A549 (cell line): ENCODE measurements at regions not wholly inside any gene's neighbourhood (a gene's known extent, or its start where the extent isn't known, plus 50 kb on each side); places are given as distances from the start of the nearest gene placed in this dataset.

Experiments
- CEBPB ChIP-seq, 2 experiments: fragments of >200 bp in 1 of 2; sonication (Bioruptor Twin) in 1 of 2; formaldehyde crosslinking in 1 of 2; IDR thresholded peaks; 2 replicates each; pipeline ENCODE4 v1.6.1; 2012 to 2016
- EP300 ChIP-seq, 2 experiments: fragments of >200 bp; sonication (Bioruptor Twin); formaldehyde crosslinking; IDR thresholded peaks; 2 replicates in 1 of 2; 3 replicates in 1 of 2; pipeline ENCODE4 v1.6.1; 2016 to 2017
- HOXB5 ChIP-seq: fragments of 250-450 bp; sonication (Bioruptor Pico); IDR thresholded peaks from 2 replicates; pipeline ENCODE4 v1.5.0; 2020; ENCODE audit warnings: mild to moderate bottlenecking, moderate library complexity
- KDM1A ChIP-seq: fragments of 200-600 bp; sonication (generic); IDR thresholded peaks from 2 replicates; pipeline ENCODE4 v1.6.1; 2016; ENCODE audit warnings: low read depth, mild to moderate bottlenecking
- KDM5A ChIP-seq: fragments of 200-600 bp; sonication (generic); IDR thresholded peaks from 2 replicates; pipeline ENCODE4 v1.6.1; 2016; ENCODE audit warnings: antibody characterized with exemption, mild to moderate bottlenecking
- POLR2A ChIP-seq: IDR thresholded peaks from 2 replicates; pipeline ENCODE4 v1.6.1; 2012; ENCODE audit warnings: mild to moderate bottlenecking, low read length
- RAD21 ChIP-seq, 2 experiments: fragments of >200 bp in 1 of 2; sonication (Bioruptor Twin) in 1 of 2; formaldehyde crosslinking in 1 of 2; IDR thresholded peaks in 1 of 2; conservative IDR thresholded peaks in 1 of 2; 2 replicates in 1 of 2; 3 replicates in 1 of 2; pipeline ENCODE4 v1.6.1; 2012 to 2018; ENCODE audit warnings: inconsistent platforms in 1 of 2
- SMC3 ChIP-seq: fragments of >200 bp; sonication (Bioruptor Twin); formaldehyde crosslinking; IDR thresholded peaks from 3 replicates; pipeline ENCODE4 v1.6.1; 2018; ENCODE audit warnings: inconsistent platforms
- TF ChIP-seq, protein P1 (sequence below): fragments of >200 bp; sonication (Bioruptor Twin); formaldehyde crosslinking; IDR thresholded peaks from 3 replicates; pipeline ENCODE4 v1.5.1; 2016
- TF ChIP-seq, protein P2 (sequence below): fragments of 450-650 bp; IDR thresholded peaks from 2 replicates; pipeline ENCODE4 v1.6.1; 2014; ENCODE audit warnings: antibody characterized with exemption

DNA sequence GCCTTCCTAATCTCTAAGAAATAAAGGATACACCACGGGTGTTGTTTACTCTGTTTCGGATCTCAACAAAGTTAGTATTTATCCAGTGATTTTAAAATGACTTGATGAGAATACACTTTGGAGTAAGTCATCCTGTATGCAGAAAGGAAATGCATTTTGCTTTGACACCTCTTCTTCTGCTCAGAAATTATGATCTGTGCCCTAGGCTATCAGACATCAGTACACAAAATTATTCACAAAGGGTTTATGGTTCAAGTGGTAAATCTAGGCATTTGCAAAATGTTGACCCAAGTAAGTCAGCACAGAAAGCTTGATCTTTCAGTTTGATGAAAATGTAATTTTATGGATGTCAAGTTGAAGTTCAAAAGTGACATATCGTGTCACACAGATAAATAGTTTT is 248.5 kb downstream of the ATP23 start:
- TF ChIP-seq CEBPB (IDR thresholded peaks at IDR 0.05) (no peak), SMC3 (no peak), POLR2A (no peak), KDM1A (no peak), KDM5A (no peak), EP300 (IDR thresholded peaks at IDR 0.05) (no peak), HOXB5 (CRISPR knock-in tag) (no peak), RAD21 (conservative IDR thresholded peaks at IDR 0.05 in 1 of 2, IDR thresholded peaks at IDR 0.05 in 1 of 2) (no peak)
- TF ChIP-seq, protein P1, sequence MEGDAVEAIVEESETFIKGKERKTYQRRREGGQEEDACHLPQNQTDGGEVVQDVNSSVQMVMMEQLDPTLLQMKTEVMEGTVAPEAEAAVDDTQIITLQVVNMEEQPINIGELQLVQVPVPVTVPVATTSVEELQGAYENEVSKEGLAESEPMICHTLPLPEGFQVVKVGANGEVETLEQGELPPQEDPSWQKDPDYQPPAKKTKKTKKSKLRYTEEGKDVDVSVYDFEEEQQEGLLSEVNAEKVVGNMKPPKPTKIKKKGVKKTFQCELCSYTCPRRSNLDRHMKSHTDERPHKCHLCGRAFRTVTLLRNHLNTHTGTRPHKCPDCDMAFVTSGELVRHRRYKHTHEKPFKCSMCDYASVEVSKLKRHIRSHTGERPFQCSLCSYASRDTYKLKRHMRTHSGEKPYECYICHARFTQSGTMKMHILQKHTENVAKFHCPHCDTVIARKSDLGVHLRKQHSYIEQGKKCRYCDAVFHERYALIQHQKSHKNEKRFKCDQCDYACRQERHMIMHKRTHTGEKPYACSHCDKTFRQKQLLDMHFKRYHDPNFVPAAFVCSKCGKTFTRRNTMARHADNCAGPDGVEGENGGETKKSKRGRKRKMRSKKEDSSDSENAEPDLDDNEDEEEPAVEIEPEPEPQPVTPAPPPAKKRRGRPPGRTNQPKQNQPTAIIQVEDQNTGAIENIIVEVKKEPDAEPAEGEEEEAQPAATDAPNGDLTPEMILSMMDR, result no peak
- TF ChIP-seq, protein P2, sequence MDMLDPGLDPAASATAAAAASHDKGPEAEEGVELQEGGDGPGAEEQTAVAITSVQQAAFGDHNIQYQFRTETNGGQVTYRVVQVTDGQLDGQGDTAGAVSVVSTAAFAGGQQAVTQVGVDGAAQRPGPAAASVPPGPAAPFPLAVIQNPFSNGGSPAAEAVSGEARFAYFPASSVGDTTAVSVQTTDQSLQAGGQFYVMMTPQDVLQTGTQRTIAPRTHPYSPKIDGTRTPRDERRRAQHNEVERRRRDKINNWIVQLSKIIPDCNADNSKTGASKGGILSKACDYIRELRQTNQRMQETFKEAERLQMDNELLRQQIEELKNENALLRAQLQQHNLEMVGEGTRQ, result no peak
